ENCODE measurements at regions not wholly inside any gene's neighbourhood (a gene's known extent, or its start where the extent isn't known, plus 50 kb on each side); places are given as distances from the start of the nearest gene placed in this dataset.
"Not testable (repeated sequence)": the region's sequence is repeated elsewhere in the genome, so short reads cannot be mapped to it uniquely, and the experiment has no call there.

DNA sequence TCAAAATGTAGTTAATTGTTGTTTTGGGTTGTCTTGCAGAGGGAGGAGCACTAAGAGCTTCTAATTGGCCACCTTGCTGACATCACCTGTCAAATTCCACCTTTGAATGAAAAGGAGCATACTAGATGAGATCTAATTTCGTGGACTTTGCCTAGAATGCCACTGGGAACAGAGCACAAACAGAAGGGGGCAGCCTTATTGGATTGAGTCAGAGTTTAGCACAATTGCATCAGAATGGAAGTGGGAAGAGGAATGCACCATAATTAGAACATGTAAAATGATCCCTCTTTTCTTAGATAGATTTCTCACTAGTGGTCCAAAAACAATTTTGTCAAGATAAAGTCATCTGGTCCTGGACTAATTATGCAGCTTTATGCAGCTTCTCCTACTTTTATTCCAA lies 1552.2 kb downstream of the PCDH9 start:
- no peaks in the 10 kb centered on the region for H3K4me1 Mint-ChIP-seq (ENCODE audit: low read depth)
- H3K36me3 Mint-ChIP-seq (ENCODE audit: insufficient read depth) = no peaks in the 10 kb centered on the region
- H3K27ac Mint-ChIP-seq = no peak overlapping the region
- no peaks in the 10 kb centered on the region for H3K27me3 Mint-ChIP-seq
- H3K9me3 Mint-ChIP-seq (ENCODE audit: low read depth) = peaks cover 8% of the 10 kb centered on the region
- TF ChIP-seq, protein P1, sequence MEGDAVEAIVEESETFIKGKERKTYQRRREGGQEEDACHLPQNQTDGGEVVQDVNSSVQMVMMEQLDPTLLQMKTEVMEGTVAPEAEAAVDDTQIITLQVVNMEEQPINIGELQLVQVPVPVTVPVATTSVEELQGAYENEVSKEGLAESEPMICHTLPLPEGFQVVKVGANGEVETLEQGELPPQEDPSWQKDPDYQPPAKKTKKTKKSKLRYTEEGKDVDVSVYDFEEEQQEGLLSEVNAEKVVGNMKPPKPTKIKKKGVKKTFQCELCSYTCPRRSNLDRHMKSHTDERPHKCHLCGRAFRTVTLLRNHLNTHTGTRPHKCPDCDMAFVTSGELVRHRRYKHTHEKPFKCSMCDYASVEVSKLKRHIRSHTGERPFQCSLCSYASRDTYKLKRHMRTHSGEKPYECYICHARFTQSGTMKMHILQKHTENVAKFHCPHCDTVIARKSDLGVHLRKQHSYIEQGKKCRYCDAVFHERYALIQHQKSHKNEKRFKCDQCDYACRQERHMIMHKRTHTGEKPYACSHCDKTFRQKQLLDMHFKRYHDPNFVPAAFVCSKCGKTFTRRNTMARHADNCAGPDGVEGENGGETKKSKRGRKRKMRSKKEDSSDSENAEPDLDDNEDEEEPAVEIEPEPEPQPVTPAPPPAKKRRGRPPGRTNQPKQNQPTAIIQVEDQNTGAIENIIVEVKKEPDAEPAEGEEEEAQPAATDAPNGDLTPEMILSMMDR (IDR thresholded peaks at IDR 0.05; ENCODE audit: unreplicated experiment) = no peak
- no peak overlapping the region for H3K4me3 Mint-ChIP-seq (ENCODE audit: low read depth)
- no peak for DNase-seq (ENCODE audit: low spot score, unreplicated experiment)

DNA sequence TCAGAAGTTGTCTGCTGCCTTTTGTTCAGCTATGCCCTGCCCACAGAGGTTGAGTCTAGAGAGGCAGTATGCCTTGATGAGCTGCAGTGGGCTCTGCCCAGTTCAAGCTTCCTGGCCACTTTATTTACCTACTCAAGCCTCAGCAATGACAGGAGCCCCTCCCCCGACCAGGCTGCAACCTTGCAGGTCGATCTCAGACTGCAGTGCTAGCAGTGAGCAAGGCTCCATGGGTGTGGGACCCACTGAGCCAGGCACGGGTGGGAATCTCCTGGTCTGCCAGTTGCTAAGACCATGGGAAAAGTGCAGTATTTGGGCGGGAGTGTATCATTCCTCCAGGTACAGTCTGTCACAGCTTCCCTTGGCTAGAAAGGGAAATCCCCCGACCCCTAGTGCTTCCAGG lies 1554.8 kb downstream of the PCDH9 start:
- H3K9me3 Mint-ChIP-seq (ENCODE audit: low read depth) = peaks cover 27% of the 10 kb centered on the region
- H3K4me3 Mint-ChIP-seq (ENCODE audit: low read depth); DNase-seq (ENCODE audit: low spot score, unreplicated experiment); H3K27ac Mint-ChIP-seq; H3K36me3 Mint-ChIP-seq (ENCODE audit: insufficient read depth); H3K27me3 Mint-ChIP-seq; H3K4me1 Mint-ChIP-seq (ENCODE audit: low read depth): not testable (repeated sequence)

DNA sequence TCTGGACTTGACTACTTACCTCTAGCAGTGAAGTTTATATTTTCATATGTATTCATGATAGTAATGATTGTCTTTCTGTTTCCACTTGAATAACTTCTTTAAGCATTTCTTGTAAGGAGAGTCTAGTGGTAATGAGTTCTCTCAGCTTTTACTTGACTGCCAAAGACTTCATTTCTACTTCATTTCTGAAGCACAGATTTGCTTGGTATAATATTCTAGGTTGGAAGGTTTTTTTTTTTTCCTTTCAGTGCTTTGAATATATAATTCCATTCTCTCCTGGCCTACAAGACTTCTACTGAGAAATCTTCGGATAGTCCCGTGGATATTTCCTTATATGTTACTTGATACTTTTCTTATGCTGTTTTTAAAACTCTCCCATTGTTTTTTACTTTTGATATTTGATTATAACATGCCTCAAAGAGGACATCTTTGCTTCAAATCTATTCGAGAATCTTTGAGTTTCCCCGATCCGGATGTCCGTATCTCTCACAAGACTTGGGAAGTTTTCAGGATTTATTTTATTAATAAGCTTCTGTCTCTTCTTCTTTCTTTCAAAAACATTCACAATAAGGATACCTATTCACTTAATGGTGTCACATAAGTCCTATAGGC lies 1560.0 kb downstream of the PCDH9 start:
- TF ChIP-seq, protein P1 (IDR thresholded peaks at IDR 0.05; ENCODE audit: unreplicated experiment) = no peak
- no peak for DNase-seq (ENCODE audit: low spot score, unreplicated experiment)
- Mint-ChIP-seq H3K4me3 (ENCODE audit: low read depth) (no peak overlapping the region), H3K27ac (no peak overlapping the region), H3K9me3 (ENCODE audit: low read depth) (peaks cover 35% of the 10 kb centered on the region), H3K36me3 (ENCODE audit: insufficient read depth) (no peaks in the 10 kb centered on the region), H3K27me3 (no peaks in the 10 kb centered on the region), H3K4me1 (ENCODE audit: low read depth) (no peaks in the 10 kb centered on the region)

DNA sequence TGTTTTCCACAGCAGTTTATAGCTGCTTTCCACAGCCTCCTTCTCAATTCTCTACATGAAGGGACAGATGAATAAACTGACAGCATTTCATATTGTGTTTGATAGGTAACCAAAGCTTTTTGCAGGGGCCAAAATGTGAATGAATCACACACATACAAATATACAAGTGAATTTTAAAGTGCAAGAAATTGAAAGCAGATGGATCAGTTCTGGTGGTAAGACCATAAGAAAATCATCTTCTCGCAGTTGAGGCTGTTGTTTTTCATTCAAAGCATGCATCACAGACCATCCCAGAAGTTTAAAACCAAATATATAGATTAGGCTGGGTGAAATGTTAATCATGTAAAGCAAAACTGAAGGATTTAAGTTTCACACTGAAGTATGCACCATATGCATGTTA lies 1569.4 kb downstream of the PCDH9 start:
- H3K36me3 Mint-ChIP-seq (ENCODE audit: insufficient read depth) = no peaks in the 10 kb centered on the region
- H3K4me1 Mint-ChIP-seq (ENCODE audit: low read depth) = no peaks in the 10 kb centered on the region
- no peak overlapping the region for H3K27ac Mint-ChIP-seq
- TF ChIP-seq, protein P1 (IDR thresholded peaks at IDR 0.05; ENCODE audit: unreplicated experiment) = no peak
- no peak for DNase-seq (ENCODE audit: low spot score, unreplicated experiment)
- H3K9me3 Mint-ChIP-seq (ENCODE audit: low read depth) = peaks cover 8% of the 10 kb centered on the region
- H3K4me3 Mint-ChIP-seq (ENCODE audit: low read depth) = no peak overlapping the region
- no peaks in the 10 kb centered on the region for H3K27me3 Mint-ChIP-seq

DNA sequence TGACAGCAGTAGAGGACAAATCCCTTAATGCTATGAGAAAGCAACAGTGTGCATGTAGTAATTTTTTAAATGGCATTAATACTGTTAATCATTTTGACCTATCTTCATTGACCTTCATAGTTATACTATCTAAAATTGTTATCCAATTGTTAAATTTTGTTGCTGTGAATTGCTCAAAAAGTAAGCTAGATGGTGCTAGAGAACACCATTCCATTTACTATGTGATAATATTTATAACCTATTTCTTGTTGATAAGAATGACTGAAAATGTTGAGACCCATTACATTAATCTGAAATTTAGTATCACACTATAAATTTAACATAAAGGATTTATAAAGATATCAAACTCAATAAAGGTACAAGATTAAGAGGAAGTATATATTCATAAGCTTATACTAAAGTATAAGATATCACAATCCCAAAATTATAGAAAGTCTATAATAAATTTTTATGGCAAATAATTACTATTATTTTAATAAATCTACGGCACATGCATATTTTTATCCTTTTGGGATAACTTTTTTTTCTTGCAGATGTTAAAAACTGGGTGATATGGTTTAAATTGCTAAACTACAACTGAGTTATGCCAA lies 1573.3 kb downstream of the PCDH9 start:
- no peaks in the 10 kb centered on the region for H3K9me3 Mint-ChIP-seq (ENCODE audit: low read depth)
- H3K27ac Mint-ChIP-seq = no peak overlapping the region

More for the DNA sequence above, 1573.3 kb downstream of the PCDH9 start:
- Mint-ChIP-seq H3K36me3 (ENCODE audit: insufficient read depth) (no peaks in the 10 kb centered on the region), H3K4me1 (ENCODE audit: low read depth) (peaks cover 3% of the 10 kb centered on the region), H3K27me3 (peaks cover 3% of the 10 kb centered on the region), H3K4me3 (ENCODE audit: low read depth) (no peak overlapping the region)
- DNase-seq (ENCODE audit: low spot score, unreplicated experiment) = no peak
- TF ChIP-seq, protein P1 (IDR thresholded peaks at IDR 0.05; ENCODE audit: unreplicated experiment) = peak; percentile 62
